ENCODE measurements at regions not wholly inside any gene's neighbourhood (a gene's known extent, or its start where the extent isn't known, plus 50 kb on each side); places are given as distances from the start of the nearest gene placed in this dataset.

GRCh38 chrX:13266641-13267345, 53.1 kb downstream of the ATXN3L start:
- DNase-seq = no peak

- DNase-seq = no peak
Measured at GRCh38 chrX:13265549-13266132, 54.2 kb downstream of the ATXN3L start.

GRCh38 chrX:13265111-13265510, 54.7 kb downstream of the ATXN3L start:
- no peak for DNase-seq

- DNase-seq = no peak
Measured at GRCh38 chrX:13263560-13264251, 56.1 kb downstream of the ATXN3L start.

- no peak for DNase-seq
Measured at GRCh38 chrX:13261348-13261747, 58.5 kb downstream of the ATXN3L start.

DNA sequence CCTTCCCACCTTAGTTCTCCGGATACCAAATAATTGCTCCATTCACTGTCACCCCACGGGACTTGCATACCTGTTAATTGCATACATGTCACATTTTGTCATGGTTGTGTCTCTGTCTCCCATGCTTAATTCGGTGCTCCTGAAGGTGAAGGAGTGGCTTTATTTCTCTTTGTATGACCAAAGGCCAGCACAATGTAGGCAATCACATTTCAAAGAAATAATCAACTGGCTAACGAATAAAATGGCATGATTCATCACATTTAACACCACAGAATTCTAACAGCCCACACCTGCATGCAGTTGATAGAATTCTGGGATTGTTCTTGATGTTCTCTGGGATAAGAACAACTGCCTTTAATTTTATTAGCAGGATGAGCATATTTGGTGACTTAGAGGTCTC, 59.3 kb downstream of the ATXN3L start:
- no peak for DNase-seq

DNA sequence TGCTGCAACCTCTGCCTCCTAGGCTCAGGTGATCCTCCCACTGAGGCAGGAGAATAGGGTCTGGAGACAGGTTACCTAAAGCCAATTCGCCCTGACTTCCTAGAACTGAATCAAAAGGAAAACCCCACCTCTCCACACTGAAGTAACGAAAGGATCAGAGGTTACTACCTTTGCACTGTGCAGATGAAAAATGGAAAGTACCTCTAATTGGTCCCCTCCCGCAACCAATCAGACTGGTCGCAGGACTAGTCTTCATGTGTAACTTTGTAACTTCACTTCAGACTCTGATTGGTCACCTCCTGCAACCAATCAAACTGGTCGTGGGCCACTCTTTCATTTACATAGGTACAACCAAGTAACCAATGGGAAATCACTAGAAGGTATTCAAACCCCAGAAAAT, 61.1 kb downstream of the ATXN3L start:
- DNase-seq = no peak

DNA sequence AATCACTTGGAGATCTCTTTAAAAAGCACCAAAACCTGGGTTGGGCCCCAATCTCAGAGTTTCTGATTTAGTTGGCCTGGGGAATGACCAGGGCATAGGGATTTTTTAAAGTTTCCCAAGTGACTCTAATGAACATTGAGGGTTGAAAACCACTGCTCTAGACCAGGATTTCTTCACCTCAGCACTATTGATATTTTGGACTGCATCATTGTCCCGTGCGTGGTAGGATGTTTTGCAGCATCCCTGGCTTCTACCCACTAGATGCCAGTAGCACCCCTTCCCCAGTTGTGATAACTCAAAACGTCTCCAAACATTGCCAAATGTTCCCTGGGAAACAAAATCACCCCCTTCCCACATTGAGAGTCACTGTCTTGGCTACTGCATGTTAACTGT, 61.8 kb downstream of the ATXN3L start:
- DNase-seq = no peak

DNA sequence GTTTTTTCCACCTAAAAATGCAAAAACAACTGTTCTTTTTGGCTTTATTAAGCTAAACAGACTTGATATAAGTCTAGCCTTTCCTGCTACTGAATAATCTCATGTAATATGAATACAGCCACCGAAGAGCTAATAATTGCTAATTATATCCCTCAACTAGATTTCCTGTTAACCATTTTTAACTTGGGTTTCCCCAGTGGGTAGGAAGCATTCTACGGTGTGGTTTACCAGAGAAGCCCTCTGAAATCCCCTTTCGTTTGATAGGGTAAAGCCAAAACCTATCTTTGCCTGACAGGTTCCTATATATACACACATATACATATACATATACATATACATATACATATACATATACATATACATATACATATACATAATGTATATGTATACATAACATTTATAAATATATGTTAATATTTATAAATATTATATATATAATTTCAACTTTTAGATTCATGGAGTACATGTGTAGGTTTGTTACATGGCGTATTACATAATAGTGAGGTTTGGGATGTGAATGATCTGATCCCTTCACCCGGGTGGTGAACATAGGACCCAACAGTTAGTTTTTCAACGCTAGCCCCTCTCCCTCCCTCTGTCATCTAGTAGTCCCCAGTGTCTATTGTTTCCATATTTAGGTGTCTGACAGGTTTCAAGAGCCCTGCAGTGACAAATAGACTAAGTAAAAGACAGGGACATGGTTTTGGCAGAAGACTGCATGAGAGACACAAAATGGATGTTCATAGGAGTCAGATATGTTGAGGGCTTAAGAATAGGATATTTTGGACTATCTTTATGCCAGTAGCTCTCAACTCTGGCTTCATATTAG, 62.4 kb downstream of the ATXN3L start:
- DNase-seq = no peak

- DNase-seq = no peak
Measured at GRCh38 chrX:13256603-13257002, 63.2 kb downstream of the ATXN3L start.

GRCh38 chrX:13254870-13255269, 65.0 kb downstream of the ATXN3L start:
- no peak for DNase-seq

DNA sequence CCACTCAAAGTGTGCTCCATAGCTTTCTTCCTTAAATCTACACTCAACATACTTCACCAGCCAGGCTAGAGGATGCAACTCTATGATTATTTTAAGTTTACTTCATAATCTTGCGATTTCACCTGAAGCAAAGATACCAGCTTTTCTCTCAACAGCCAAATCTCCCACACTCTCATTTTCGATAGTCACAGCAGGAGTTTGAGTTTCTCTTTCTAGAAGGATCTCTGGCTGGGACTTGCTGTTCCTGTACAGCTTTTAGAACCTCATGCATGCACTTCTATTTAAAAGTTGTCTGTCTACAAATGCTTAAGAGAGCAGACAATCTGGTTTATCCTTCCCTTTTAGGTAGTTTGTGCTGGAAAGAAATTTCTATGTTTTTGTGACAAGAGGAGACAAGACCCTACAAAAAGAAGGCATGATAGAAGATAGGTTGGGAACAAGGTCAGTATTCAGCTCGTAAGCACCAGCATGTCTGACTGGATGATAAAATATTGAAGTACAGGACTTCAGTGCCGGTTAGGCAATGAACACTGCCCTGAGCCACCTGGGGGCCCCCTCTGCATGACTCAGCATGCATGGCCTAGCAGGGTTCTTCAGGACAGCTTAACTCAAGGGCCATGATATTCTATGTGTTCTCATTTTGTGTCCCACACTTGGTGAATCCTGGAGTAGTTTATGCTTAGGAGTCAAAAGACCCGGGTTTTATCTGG, 65.6 kb downstream of the ATXN3L start:
- DNase-seq = no peak

- no peak for DNase-seq
Measured at GRCh38 chrX:13253223-13253622, 66.6 kb downstream of the ATXN3L start.

- DNase-seq = no peak
Measured at GRCh38 chrX:13252726-13253125, 67.1 kb downstream of the ATXN3L start.

- no peak for DNase-seq
Measured at GRCh38 chrX:13250826-13251580, 68.8 kb downstream of the ATXN3L start.

- no peak for DNase-seq
Measured at GRCh38 chrX:13248867-13249486, 70.9 kb downstream of the ATXN3L start.

GRCh38 chrX:13239272-13239671, 80.6 kb downstream of the ATXN3L start:
- no peak for DNase-seq

GRCh38 chrX:13235930-13236329, 83.9 kb downstream of the ATXN3L start:
- DNase-seq = no peak

DNA sequence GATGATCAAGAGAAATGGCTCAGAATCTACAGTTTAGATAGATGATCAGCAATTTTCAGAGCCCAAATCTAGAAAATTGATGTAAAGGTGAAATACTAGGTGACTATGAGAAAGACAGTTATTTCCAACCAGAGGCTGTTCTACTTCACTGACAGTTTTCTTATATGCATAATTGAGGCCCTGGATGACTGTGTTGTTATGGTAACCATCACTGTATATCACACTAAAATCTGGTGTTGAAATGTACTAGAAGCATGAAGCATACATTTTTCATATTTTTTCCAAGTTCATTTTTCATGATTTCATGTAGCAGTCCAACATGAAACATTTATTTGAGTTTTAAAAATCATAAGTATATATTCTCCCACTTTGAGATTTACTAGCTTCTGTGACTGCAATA, 87.4 kb downstream of the ATXN3L start:
- DNase-seq = no peak

DNA sequence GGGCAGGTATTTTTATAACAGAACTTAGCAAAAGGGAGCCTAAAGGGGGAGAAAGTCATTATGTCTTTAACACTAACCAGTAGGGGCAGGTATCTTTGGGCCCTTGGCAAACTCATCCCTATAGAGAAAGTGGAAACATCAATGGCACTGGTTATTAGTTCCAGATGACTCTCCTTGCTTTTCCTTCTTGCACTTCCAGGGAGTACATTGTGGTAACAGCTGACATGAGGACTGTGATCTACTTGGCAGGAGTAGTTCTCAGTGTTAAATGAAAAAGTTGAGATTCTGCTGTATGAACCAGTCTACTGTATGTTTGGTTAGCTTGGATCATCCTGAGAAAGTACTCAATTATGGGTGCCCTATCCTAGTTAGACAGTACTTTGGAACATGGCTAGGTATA, 93.6 kb downstream of the ATXN3L start:
- DNase-seq = no peak

DNA sequence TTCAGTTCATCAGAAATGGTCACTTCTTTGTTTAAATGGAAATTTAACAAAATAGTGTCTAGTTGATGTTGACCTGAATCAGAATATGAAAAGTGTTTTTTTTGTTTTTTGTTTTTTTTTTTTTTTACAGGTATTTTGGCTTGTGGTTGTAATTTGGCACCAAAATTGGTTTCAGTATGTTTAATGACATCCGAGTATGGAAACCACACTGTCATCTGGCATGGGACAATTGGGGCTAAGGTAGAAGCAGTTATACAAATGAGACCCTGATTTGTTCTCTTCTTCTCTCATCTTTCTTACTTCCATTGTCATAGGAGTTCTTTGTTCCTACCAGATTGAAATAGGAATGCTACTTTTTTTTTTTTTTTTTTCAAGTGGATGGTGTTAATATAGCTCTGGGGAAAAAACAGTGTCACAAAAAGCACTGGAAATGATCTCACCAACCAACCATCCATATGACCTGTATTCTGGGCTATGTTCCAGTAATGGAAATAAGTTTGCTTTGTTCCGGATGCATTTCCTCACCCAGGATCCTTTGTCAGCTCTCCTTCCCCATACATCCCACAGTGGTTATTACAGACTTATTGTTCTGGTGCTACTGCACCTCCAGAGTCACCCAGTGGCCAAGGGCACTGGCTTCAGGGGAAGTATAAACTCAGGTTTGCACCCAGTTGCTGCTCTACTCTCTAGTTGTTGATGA, 95.8 kb downstream of the ATXN3L start:
- DNase-seq = no peak
